Eye (tissue), 1 donor: ENCODE measurements at regions not wholly inside any gene's neighbourhood (a gene's known extent, or its start where the extent isn't known, plus 50 kb on each side); places are given as distances from the start of the nearest gene placed in this dataset.
A peak's percentile ranks its signal among the peaks of the same experiment; 100 is the strongest.

Source experiments
- DNase-seq: peaks from one replicate; pipeline ENCODE4 v3.0.0-alpha.2; 2015

GRCh38 chr3:45277636-45278035, 51.5 kb upstream of the TMEM158 start:
- DNase-seq: no peak

GRCh38 chr3:45280232-45280631, 54.1 kb upstream of the TMEM158 start:
- no peak for DNase-seq

- no peak for DNase-seq
Measured at GRCh38 chr3:45280971-45281370, 54.9 kb upstream of the TMEM158 start.

- no peak for DNase-seq
Measured at GRCh38 chr3:45283471-45283870, 57.4 kb upstream of the TMEM158 start.

GRCh38 chr3:45297331-45297730, 71.2 kb upstream of the TMEM158 start:
- DNase-seq: no peak

- DNase-seq: no peak
Measured at GRCh38 chr3:45302470-45302869, 76.4 kb upstream of the TMEM158 start.

- no peak for DNase-seq
Measured at GRCh38 chr3:45306406-45307008, 80.4 kb upstream of the TMEM158 start.

- no peak for DNase-seq
Measured at GRCh38 chr3:45309876-45310275, 78.5 kb upstream of the LARS2 start.

- no peak for DNase-seq
Measured at GRCh38 chr3:45311327-45311726, 77.0 kb upstream of the LARS2 start.

GRCh38 chr3:45311953-45312801, 76.2 kb upstream of the LARS2 start:
- DNase-seq: no peak

- no peak for DNase-seq
Measured at GRCh38 chr3:45312836-45313493, 75.4 kb upstream of the LARS2 start.

GRCh38 chr3:45313743-45314403, 74.5 kb upstream of the LARS2 start:
- no peak for DNase-seq

- peak; percentile 4 for DNase-seq
Measured at GRCh38 chr3:45317710-45318109, 70.7 kb upstream of the LARS2 start.

- DNase-seq: peak; percentile 4
Measured at GRCh38 chr3:45318689-45319088, 69.7 kb upstream of the LARS2 start.

GRCh38 chr3:45319231-45319995, 69.0 kb upstream of the LARS2 start:
- DNase-seq: no peak

GRCh38 chr3:45319996-45320305, 68.4 kb upstream of the LARS2 start:
- DNase-seq: peak; percentile 62

GRCh38 chr3:45320986-45321385, 67.4 kb upstream of the LARS2 start:
- DNase-seq: no peak

- no peak for DNase-seq
Measured at GRCh38 chr3:45321607-45322391, 66.6 kb upstream of the LARS2 start.

- no peak for DNase-seq
Measured at GRCh38 chr3:45322616-45323015, 65.8 kb upstream of the LARS2 start.

- DNase-seq: no peak
Measured at GRCh38 chr3:45325676-45326075, 62.7 kb upstream of the LARS2 start.

GRCh38 chr3:45329761-45330305, 58.5 kb upstream of the LARS2 start:
- no peak for DNase-seq
